BJ (cell line): ENCODE measurements at regions not wholly inside any gene's neighbourhood (a gene's known extent, or its start where the extent isn't known, plus 50 kb on each side); places are given as distances from the start of the nearest gene placed in this dataset.

Experiments used
- CTCF ChIA-PET: fragments of 350-600 bp; formaldehyde crosslinking; extraction: SDS; loops from one replicate; lab custom pipeline; 2021; ENCODE audit warnings: antibody characterized with exemption, inconsistent platforms; lab: Yijun Ruan, JAX
- POLR2A ChIA-PET: fragments of 300-600 bp; sonication (Branson Sonifier 250); formaldehyde crosslinking; extraction: SDS; loops from one replicate; lab custom pipeline; 2021; ENCODE audit warnings: antibody characterized with exemption; lab: Charles Lee
- DNase-seq: peaks from one replicate; pipeline ENCODE4 v3.0.0-alpha.2; 2011; ENCODE audit warnings: low read depth
- H3K27me3 ChIP-seq: 2 replicates; pipeline ENCODE4 v1.6.0; 2011; ENCODE audit warnings: low read length; ENCODE audit not compliant: control insufficient read depth, insufficient read depth
- H3K36me3 ChIP-seq: 2 replicates; pipeline ENCODE4 v1.5.1; 2011; ENCODE audit warnings: low read length; ENCODE audit not compliant: control insufficient read depth, insufficient read depth
- H3K4me3 ChIP-seq: 2 replicates; pipeline ENCODE4 v1.5.1; 2011; ENCODE audit warnings: low read depth, mild to moderate bottlenecking, control low read depth, low read length
- CTCF ChIP-seq: IDR thresholded peaks from 2 replicates; pipeline ENCODE4 v1.5.1; 2011; ENCODE audit warnings: low read depth, mild to moderate bottlenecking, control low read depth, inconsistent platforms, low read length, moderate library complexity; ENCODE audit not compliant: insufficient read depth

GRCh38 chr9:106084702-106085101, 390.4 kb downstream of the TMEM38B start:
- no peaks in the 10 kb centered on the region for H3K36me3 ChIP-seq
- CTCF ChIA-PET: interaction anchor here (0.7 kb wide), 1 partner anchor 1884 kb away, joined by 4 read pairs; no protein-coding TSS in a partner anchor
- no peaks in the 10 kb centered on the region for H3K27me3 ChIP-seq
- no peak for TF ChIP-seq CTCF
- no peak overlapping the region for H3K4me3 ChIP-seq
- POLR2A ChIA-PET: no interaction called here
- no peak for DNase-seq

GRCh38 chr9:106085479-106085878, 391.1 kb downstream of the TMEM38B start:
- DNase-seq: no peak
- ChIA-PET CTCF (no interaction called here), POLR2A (no interaction called here)
- TF ChIP-seq CTCF: no peak
- Histone ChIP-seq H3K27me3 (no peaks in the 10 kb centered on the region), H3K36me3 (no peaks in the 10 kb centered on the region), H3K4me3 (no peak overlapping the region)

- no peak for DNase-seq
- POLR2A ChIA-PET: no interaction called here
- no peaks in the 10 kb centered on the region for H3K27me3 ChIP-seq
- H3K4me3 ChIP-seq: no peak overlapping the region
- no peaks in the 10 kb centered on the region for H3K36me3 ChIP-seq
- CTCF ChIA-PET: no interaction called here
- TF ChIP-seq CTCF: no peak
Observed at GRCh38 chr9:106092083-106092482, 397.7 kb downstream of the TMEM38B start.

GRCh38 chr9:106102821-106103220, 408.5 kb downstream of the TMEM38B start:
- H3K27me3 ChIP-seq: no peaks in the 10 kb centered on the region
- DNase-seq: no peak
- TF ChIP-seq CTCF: no peak
- H3K36me3 ChIP-seq: no peaks in the 10 kb centered on the region
- H3K4me3 ChIP-seq: no peak overlapping the region
- ChIA-PET CTCF (no interaction called here), POLR2A (no interaction called here)

- ChIA-PET POLR2A (no interaction called here), CTCF (no interaction called here)
- no peak for TF ChIP-seq CTCF
- H3K27me3 ChIP-seq: no peaks in the 10 kb centered on the region
- no peaks in the 10 kb centered on the region for H3K36me3 ChIP-seq
- no peak for DNase-seq
- no peak overlapping the region for H3K4me3 ChIP-seq
Observed at GRCh38 chr9:106104887-106105286, 410.5 kb downstream of the TMEM38B start.
